Kidney (tissue), 13 donors: ENCODE measurements at regions not wholly inside any gene's neighbourhood (a gene's known extent, or its start where the extent isn't known, plus 50 kb on each side); places are given as distances from the start of the nearest gene placed in this dataset.

ENCODE experiments used
- DNase-seq, 5 donors: peaks; one replicate each; pipeline ENCODE4 v3.0.0-alpha.2; 2013 to 2020
- FAIRE-seq: peaks from 2 replicates; lab custom pipeline; 2012; peaks lifted over from hg19 to GRCh38; lab: Jason Lieb, UNC
- H3K27ac ChIP-seq, 2 donors: one replicate each; pipeline ENCODE4 v1.7.0; 2013; ENCODE audit warnings: low read depth in 2 of 2, low read length in 2 of 2, inconsistent platforms in 1 of 2
- H3K27me3 ChIP-seq: one replicate; pipeline ENCODE4 v1.7.1; 2013; ENCODE audit warnings: low read length, inconsistent platforms; ENCODE audit not compliant: control insufficient read depth, insufficient read depth
- H3K36me3 ChIP-seq, 3 donors: one replicate each; pipeline versions ENCODE4 v1.7.0 to v1.7.1; 2013; ENCODE audit warnings: low read length in 3 of 3, control low read depth in 1 of 3, inconsistent platforms in 1 of 3; ENCODE audit not compliant: insufficient read depth in 3 of 3, control insufficient read depth in 2 of 3
- H3K4me1 ChIP-seq, 3 donors: one replicate each; pipeline versions ENCODE4 v1.7.0 to v1.7.1; 2013; ENCODE audit warnings: low read length in 3 of 3, inconsistent platforms in 1 of 3, low read depth in 1 of 3; ENCODE audit not compliant: control insufficient read depth in 2 of 3, insufficient read depth in 2 of 3
- H3K4me3 ChIP-seq, 3 donors: one replicate each; pipeline versions ENCODE4 v1.7.0 to v1.8.1; 2013; ENCODE audit warnings: low read length in 3 of 3, control low read depth in 1 of 3, inconsistent platforms in 1 of 3
- H3K9ac ChIP-seq, 3 donors: one replicate each; pipeline versions ENCODE4 v1.7.0 to v1.7.1; 2013; ENCODE audit warnings: low read length in 3 of 3, control low read depth in 1 of 3, inconsistent platforms in 1 of 3
- H3K9me3 ChIP-seq, 3 donors: one replicate each; pipeline versions ENCODE4 v1.7.0 to v1.7.1; 2013; ENCODE audit warnings: low read length in 3 of 3, control low read depth in 1 of 3, inconsistent platforms in 1 of 3; ENCODE audit not compliant: control insufficient read depth in 2 of 3, insufficient read depth in 1 of 3
- intact Hi-C: fragments of 100-400 bp; cut with DNase I; formaldehyde crosslinking; loops from one replicate; pipeline ENCODE4 v1.11.1; 2022
- TF ChIP-seq, protein P1 (sequence below): IDR thresholded peaks from 3 replicates; pipeline ENCODE4 v1.5.1; 2012; ENCODE audit warnings: mild to moderate bottlenecking, moderate library complexity, borderline replicate concordance; ENCODE audit not compliant: insufficient read depth; ENCODE audit errors: extremely low read depth
- donor health status: control.
- donor health status: control.
- donor health status: control.
- donor health status: control.
- donor health status: control.
- donor health status: DM: yes; HTN: yes; CAD: no.
- donor health status: Normal renal cell carcinoma (clear cell type).

DNA sequence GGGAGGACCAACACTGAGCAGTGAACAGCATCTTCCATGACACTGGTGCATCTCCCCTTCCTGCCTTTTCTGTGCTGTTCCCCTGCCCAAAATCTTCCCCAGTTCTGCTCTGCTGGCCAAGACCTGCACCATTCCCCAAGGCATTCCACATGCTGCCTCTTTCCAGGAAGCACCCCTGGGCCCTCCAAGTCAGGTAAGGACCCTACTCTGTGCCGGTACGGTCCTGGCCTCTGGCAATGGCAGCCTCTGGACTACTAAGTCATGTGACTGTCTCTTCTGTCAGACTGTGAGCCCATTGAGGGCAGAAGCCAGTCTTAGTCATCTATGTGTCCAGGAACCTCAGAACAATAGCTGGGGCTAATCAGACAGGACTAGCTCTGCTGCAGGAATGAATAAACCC lies 282.0 kb downstream of the MYCN start:
- intact Hi-C loops: no loop called here
- H3K4me1 ChIP-seq: no peaks in the 10 kb centered on the region
- no peaks in the 10 kb centered on the region for H3K9me3 ChIP-seq
- H3K9ac ChIP-seq: no peak overlapping the region
- DNase-seq (no peak), FAIRE-seq (no peak)
- H3K4me3 ChIP-seq: no peak overlapping the region
- H3K36me3 ChIP-seq: no peaks in the 10 kb centered on the region
- TF ChIP-seq, protein P1, sequence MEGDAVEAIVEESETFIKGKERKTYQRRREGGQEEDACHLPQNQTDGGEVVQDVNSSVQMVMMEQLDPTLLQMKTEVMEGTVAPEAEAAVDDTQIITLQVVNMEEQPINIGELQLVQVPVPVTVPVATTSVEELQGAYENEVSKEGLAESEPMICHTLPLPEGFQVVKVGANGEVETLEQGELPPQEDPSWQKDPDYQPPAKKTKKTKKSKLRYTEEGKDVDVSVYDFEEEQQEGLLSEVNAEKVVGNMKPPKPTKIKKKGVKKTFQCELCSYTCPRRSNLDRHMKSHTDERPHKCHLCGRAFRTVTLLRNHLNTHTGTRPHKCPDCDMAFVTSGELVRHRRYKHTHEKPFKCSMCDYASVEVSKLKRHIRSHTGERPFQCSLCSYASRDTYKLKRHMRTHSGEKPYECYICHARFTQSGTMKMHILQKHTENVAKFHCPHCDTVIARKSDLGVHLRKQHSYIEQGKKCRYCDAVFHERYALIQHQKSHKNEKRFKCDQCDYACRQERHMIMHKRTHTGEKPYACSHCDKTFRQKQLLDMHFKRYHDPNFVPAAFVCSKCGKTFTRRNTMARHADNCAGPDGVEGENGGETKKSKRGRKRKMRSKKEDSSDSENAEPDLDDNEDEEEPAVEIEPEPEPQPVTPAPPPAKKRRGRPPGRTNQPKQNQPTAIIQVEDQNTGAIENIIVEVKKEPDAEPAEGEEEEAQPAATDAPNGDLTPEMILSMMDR: no peak
- H3K27ac ChIP-seq: no peak overlapping the region
- H3K27me3 ChIP-seq: no peaks in the 10 kb centered on the region

- no peak overlapping the region for H3K4me3 ChIP-seq
- H3K4me1 ChIP-seq: no peaks in the 10 kb centered on the region
- TF ChIP-seq, protein P1: no peak
- intact Hi-C loops: no loop called here
- no peaks in the 10 kb centered on the region for H3K36me3 ChIP-seq
- H3K27me3 ChIP-seq: no peaks in the 10 kb centered on the region
- H3K9ac ChIP-seq: no peak overlapping the region
- no peaks in the 10 kb centered on the region for H3K9me3 ChIP-seq
- no peak overlapping the region for H3K27ac ChIP-seq
- no peak for FAIRE-seq
- DNase-seq: no peak
Measured at GRCh38 chr2:16221461-16222010, 281.2 kb downstream of the MYCN start.

GRCh38 chr2:16219292-16219975 lies 279.1 kb downstream of the MYCN start:
- TF ChIP-seq, protein P1: no peak
- FAIRE-seq: no peak
- no peak for DNase-seq
- no peaks in the 10 kb centered on the region for H3K9me3 ChIP-seq
- no peaks in the 10 kb centered on the region for H3K36me3 ChIP-seq
- no peak overlapping the region for H3K4me3 ChIP-seq
- no peaks in the 10 kb centered on the region for H3K4me1 ChIP-seq
- no peak overlapping the region for H3K27ac ChIP-seq
- H3K27me3 ChIP-seq: no peaks in the 10 kb centered on the region
- intact Hi-C loops: no loop called here
- H3K9ac ChIP-seq: no peak overlapping the region

DNA sequence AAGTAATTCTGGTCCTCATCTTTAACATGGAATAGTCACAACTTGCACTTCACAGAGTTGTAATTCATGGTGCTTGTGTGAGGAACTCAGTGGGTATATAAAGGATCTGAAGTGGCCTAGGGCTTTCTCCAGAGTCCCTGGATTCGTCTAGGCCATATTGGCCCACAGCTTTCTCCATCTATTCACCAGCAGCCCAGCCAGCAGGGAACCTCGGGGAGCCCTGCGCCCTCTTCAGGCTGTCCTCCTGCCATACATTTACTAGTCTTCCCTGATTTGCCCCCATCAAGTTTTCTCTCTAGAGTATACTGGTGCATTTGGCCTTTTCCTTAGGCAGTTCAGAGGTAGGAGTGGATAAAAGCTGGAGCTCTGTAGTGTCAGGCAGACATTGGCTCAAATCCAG lies 278.3 kb downstream of the MYCN start:
- FAIRE-seq: no peak
- TF ChIP-seq, protein P1: peak; percentile 8
- intact Hi-C loops: no loop called here

More for the DNA sequence above, 278.3 kb downstream of the MYCN start:
- no peak overlapping the region for H3K4me3 ChIP-seq
- no peaks in the 10 kb centered on the region for H3K36me3 ChIP-seq
- no peaks in the 10 kb centered on the region for H3K4me1 ChIP-seq
- no peak overlapping the region for H3K27ac ChIP-seq
- H3K9ac ChIP-seq: no peak overlapping the region
- H3K27me3 ChIP-seq: no peaks in the 10 kb centered on the region
- H3K9me3 ChIP-seq: no peaks in the 10 kb centered on the region
- peak in 2 of 5 donors; percentile 40 to 60 for DNase-seq
